Stomach (tissue), 8 donors: ENCODE measurements at regions not wholly inside any gene's neighbourhood (a gene's known extent, or its start where the extent isn't known, plus 50 kb on each side); places are given as distances from the start of the nearest gene placed in this dataset.
"Not testable (repeated sequence)": the region's sequence is repeated elsewhere in the genome, so short reads cannot be mapped to it uniquely, and the experiment has no call there.

Experiments used
- DNase-seq, 2 donors: peaks; one replicate each; pipeline versions ENCODE4 v3.0.0 to v3.0.0-alpha.2; 2013 to 2019
- H3K27ac ChIP-seq, 5 donors: fragments of 200-600 bp in 4 of 5; sonication (generic) in 4 of 5; one replicate each; pipeline ENCODE4 v1.5.1; 2013 to 2019; ENCODE audit warnings: mild to moderate bottlenecking in 1 of 5, moderate library complexity in 1 of 5
- H3K27me3 ChIP-seq, 3 donors: fragments of 200-600 bp; sonication (generic); one replicate each; pipeline ENCODE4 v1.5.1; 2017 to 2019; ENCODE audit warnings: mixed run types in 1 of 3
- H3K36me3 ChIP-seq, 4 donors: fragments of 200-600 bp; sonication (generic); 1 replicate in 3 of 4; 2 replicates in 1 of 4; pipeline ENCODE4 v1.5.1; 2016 to 2019
- H3K4me1 ChIP-seq, 4 donors: fragments of 200-600 bp; sonication (generic); one replicate each; pipeline ENCODE4 v1.5.1; 2016 to 2019
- H3K4me3 ChIP-seq, 4 donors: fragments of 200-600 bp; sonication (generic) in 3 of 4; one replicate each; pipeline ENCODE4 v1.5.1; 2016 to 2019; ENCODE audit warnings: mild to moderate bottlenecking in 1 of 4
- H3K9me3 ChIP-seq, 4 donors: fragments of 200-600 bp; sonication (generic); one replicate each; pipeline ENCODE4 v1.5.1; 2016 to 2019
- EP300 ChIP-seq: sonication (generic); formaldehyde crosslinking; IDR thresholded peaks from one replicate; pipeline ENCODE4 v1.6.1; 2017; ENCODE audit warnings: antibody characterized with exemption
- POLR2A ChIP-seq, 4 donors: fragments of 450-650 bp; IDR thresholded peaks; one replicate each; pipeline ENCODE4 v1.6.1; 2016; ENCODE audit warnings: antibody characterized with exemption in 4 of 4, control low read depth in 2 of 4, mild to moderate bottlenecking in 1 of 4, moderate library complexity in 1 of 4
- POLR2AphosphoS5 ChIP-seq, 3 donors: sonication (generic); formaldehyde crosslinking; IDR thresholded peaks; one replicate each; pipeline ENCODE4 v1.6.1; 2016; ENCODE audit warnings: antibody characterized with exemption in 3 of 3
- WGBS, 5 donors: extraction: QIAGEN DNeasy Blood & Tissue Kit in 3 of 5; methylation state at CpG; one replicate each; pipeline versions ENCODE4 v1.1.5 to v1.1.7; 2013 to 2018; 5-methylcytosine and 5-hydroxymethylcytosine counted together
- intact Hi-C: fragments of 100-400 bp; cut with DNase I; formaldehyde crosslinking; loops from one replicate; pipeline ENCODE4 v1.15.1; 2023; ENCODE audit warnings: low total_unique reads
- TF ChIP-seq, protein P1 (sequence below), 7 experiments: fragments of 450-650 bp in 4 of 7; fragments of 200-600 bp in 3 of 7; sonication (generic) in 3 of 7; IDR thresholded peaks; one replicate each; pipeline ENCODE4 v1.5.1; 2016 to 2019; ENCODE audit warnings: antibody characterized with exemption in 7 of 7, control low read depth in 2 of 7, mild to moderate bottlenecking in 1 of 7
- donor health status: healthy with polysubstance abuse.
- donor health status: Bipolar disorder and iron deficiency.
- donor health status: healthy.

DNA sequence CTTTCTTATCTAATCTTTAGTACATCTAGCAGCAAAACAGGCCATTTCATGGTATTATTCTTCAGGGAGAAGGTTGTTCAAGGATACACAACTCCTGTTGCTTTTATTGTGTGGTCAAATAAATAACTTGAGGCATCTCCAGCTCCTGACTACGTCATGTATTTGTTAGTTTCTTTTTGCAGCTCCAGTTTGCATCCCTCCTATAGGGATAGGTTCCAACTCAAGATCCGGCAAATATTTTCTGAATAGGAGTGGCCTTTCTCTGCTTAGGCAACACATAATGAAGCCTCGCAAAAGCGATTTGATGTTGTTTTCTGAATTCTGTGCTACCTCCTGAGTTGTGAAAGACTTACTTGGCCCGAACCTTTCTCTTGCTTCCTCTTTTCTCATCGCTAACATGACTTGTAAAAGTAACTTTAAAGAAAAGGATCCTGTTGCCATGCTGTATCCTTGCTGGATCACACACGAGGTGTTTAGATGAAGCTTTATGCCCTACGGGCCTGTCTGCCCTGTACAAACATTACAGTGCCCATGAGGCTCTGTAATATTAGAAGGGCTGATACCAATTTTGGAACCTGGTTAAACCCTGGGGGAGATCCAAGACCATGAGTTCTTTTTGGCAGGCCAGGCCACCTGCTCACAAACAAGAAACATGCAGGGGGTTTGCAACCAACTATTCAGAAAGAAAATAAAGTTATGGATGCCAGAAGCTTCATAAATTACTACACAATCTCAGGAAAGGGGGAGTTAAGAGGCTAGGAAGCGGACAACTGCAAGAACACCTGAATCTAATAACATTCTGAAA lies 149.8 kb upstream of the FGF10 start:
- Histone ChIP-seq H3K4me3 (no peak overlapping the region), H3K27ac (no peak overlapping the region)

GRCh38 chr5:44536650-44537260 lies 147.5 kb upstream of the FGF10 start:
- Histone ChIP-seq H3K27me3 (no peaks in the 10 kb centered on the region), H3K36me3 (no peaks in the 10 kb centered on the region), H3K4me3 (no peak overlapping the region), H3K4me1 (no peaks in the 10 kb centered on the region), H3K27ac (no peak overlapping the region), H3K9me3 (no peaks in the 10 kb centered on the region)
- TF ChIP-seq POLR2AphosphoS5 (IDR thresholded peaks at IDR 0.05), result no peak
- TF ChIP-seq, protein P1, sequence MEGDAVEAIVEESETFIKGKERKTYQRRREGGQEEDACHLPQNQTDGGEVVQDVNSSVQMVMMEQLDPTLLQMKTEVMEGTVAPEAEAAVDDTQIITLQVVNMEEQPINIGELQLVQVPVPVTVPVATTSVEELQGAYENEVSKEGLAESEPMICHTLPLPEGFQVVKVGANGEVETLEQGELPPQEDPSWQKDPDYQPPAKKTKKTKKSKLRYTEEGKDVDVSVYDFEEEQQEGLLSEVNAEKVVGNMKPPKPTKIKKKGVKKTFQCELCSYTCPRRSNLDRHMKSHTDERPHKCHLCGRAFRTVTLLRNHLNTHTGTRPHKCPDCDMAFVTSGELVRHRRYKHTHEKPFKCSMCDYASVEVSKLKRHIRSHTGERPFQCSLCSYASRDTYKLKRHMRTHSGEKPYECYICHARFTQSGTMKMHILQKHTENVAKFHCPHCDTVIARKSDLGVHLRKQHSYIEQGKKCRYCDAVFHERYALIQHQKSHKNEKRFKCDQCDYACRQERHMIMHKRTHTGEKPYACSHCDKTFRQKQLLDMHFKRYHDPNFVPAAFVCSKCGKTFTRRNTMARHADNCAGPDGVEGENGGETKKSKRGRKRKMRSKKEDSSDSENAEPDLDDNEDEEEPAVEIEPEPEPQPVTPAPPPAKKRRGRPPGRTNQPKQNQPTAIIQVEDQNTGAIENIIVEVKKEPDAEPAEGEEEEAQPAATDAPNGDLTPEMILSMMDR (IDR thresholded peaks at IDR 0.05), result peak in 3 of 7 experiments; percentile 37 to 56 (median 43)
- DNase-seq, result peak; percentile 30 to 57
- intact Hi-C loops, result loop anchor here (10.0 kb wide), 1 partner anchor 238 kb away; no protein-coding TSS in a partner anchor
- 44 to 61% (median 55%) methylated on average over 3 of the region's 3 CpGs for WGBS, 5 donors

More for the DNA sequence above, 149.8 kb upstream of the FGF10 start:
- Histone ChIP-seq H3K36me3 (no peaks in the 10 kb centered on the region), H3K27me3 (no peaks in the 10 kb centered on the region), H3K4me1 (no peaks in the 10 kb centered on the region), H3K9me3 (no peaks in the 10 kb centered on the region)
- TF ChIP-seq POLR2A (IDR thresholded peaks at IDR 0.05) (no peak), POLR2AphosphoS5 (IDR thresholded peaks at IDR 0.05) (no peak), EP300 (no peak)
- TF ChIP-seq, protein P1 (IDR thresholded peaks at IDR 0.05), result no peak
- no peak for DNase-seq
- WGBS, 5 donors, result 59 to 80% (median 65%) methylated on average over 9 of the region's 9 CpGs
- intact Hi-C loops, result loop anchor here (10.0 kb wide), 1 partner anchor 236 kb away; no protein-coding TSS in a partner anchor

- intact Hi-C loops, result loop anchor here (10.0 kb wide), 1 partner anchor 239 kb away; no protein-coding TSS in a partner anchor
- Histone ChIP-seq H3K4me1 (no peaks in the 10 kb centered on the region), H3K9me3 (peaks cover 0 to 2% (median 0%) of the 10 kb centered on the region in 4 donors), H3K36me3 (no peaks in the 10 kb centered on the region), H3K4me3 (no peak overlapping the region), H3K27me3 (no peaks in the 10 kb centered on the region), H3K27ac (no peak overlapping the region)
- WGBS, 5 donors, result 54 to 68% (median 61%) methylated on average over 3 of the region's 3 CpGs
- DNase-seq, result peak in 1 of 2 donors; percentile 16
- TF ChIP-seq, protein P1 (IDR thresholded peaks at IDR 0.05), result no peak
- TF ChIP-seq POLR2AphosphoS5 (IDR thresholded peaks at IDR 0.05) (no peak), POLR2A (IDR thresholded peaks at IDR 0.05) (no peak), EP300 (no peak)
Observed at GRCh38 chr5:44535621-44536020, 146.4 kb upstream of the FGF10 start.

DNA sequence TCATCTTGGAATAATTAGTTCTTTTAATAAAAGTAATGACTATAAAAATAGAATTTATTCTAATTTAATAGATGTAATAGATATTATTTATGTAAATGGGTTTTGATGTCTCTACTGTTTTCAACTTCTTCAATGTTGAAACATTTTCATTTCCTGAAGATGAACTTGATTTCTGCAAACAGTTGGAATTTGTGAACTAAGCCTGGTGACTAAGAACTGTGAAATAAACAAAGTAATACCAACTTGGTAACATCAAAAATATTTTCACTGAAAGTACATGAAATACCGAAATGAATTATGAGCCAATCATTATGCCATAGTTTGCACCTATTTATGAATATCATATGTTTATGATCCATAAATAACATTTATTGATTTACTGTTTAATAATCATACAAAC lies 143.8 kb upstream of the FGF10 start:
- Histone ChIP-seq H3K4me3 (no peak overlapping the region), H3K27ac (no peak overlapping the region), H3K9me3 (peaks cover 0 to 5% (median 0%) of the 10 kb centered on the region in 4 donors), H3K36me3 (no peaks in the 10 kb centered on the region), H3K4me1 (no peaks in the 10 kb centered on the region), H3K27me3 (no peaks in the 10 kb centered on the region)
- no peak for DNase-seq
- 58 to 80% (median 70%) methylated on average over 1 of the region's 1 CpG for WGBS, 5 donors
- TF ChIP-seq POLR2AphosphoS5 (IDR thresholded peaks at IDR 0.05) (no peak), EP300 (no peak), POLR2A (IDR thresholded peaks at IDR 0.05) (no peak)
- TF ChIP-seq, protein P1 (IDR thresholded peaks at IDR 0.05), result no peak
- intact Hi-C loops, result loop anchor here (10.0 kb wide), 1 partner anchor 242 kb away; no protein-coding TSS in a partner anchor

GRCh38 chr5:44531756-44532155 lies 142.5 kb upstream of the FGF10 start:
- not testable (repeated sequence) for H3K4me1 ChIP-seq, H3K9me3 ChIP-seq, H3K4me3 ChIP-seq, DNase-seq, H3K36me3 ChIP-seq, H3K27ac ChIP-seq, H3K27me3 ChIP-seq
- 65 to 74% (median 67%) methylated on average over 2 of the region's 2 CpGs for WGBS, 5 donors
- intact Hi-C loops, result loop anchor here (10.0 kb wide), 1 partner anchor 243 kb away; no protein-coding TSS in a partner anchor

DNA sequence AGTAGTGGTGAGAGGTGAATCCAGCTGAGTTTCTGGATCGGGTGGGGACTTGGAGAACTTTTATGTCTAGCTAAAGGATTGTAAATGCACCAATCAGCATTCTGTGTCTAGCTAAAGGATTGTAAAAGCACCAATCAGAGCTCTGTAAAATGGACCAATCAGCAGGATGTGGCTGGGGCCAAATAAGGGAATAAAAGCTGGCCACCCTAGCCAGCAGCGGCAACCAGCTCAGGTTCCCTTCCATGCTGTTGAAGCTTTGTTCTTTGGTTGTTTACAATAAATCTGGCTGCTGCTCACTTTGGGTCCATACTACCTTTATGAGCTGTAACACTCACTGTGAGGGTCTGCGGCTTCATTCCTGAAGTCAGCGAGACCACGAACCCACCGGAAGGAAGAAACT lies 141.6 kb upstream of the FGF10 start:
- H3K9me3 ChIP-seq, H3K36me3 ChIP-seq, H3K27me3 ChIP-seq, H3K4me3 ChIP-seq, H3K27ac ChIP-seq, DNase-seq, H3K4me1 ChIP-seq: not testable (repeated sequence)
- WGBS, 5 donors, result 85 to 94% (median 89%) methylated on average over 6 of the region's 6 CpGs
- intact Hi-C loops, result loop anchor here (10.0 kb wide), 1 partner anchor 244 kb away; no protein-coding TSS in a partner anchor
